GM23338 (cell line): ENCODE measurements at regions not wholly inside any gene's neighbourhood (a gene's known extent, or its start where the extent isn't known, plus 50 kb on each side); places are given as distances from the start of the nearest gene placed in this dataset.

ENCODE experiments used
- ATAC-seq: fragments of 200-7000 bp; cut with Tn5 transposase; 3 replicates; pipeline ENCODE4 v1.9.1; 2020
- DNase-seq: peaks from one replicate; pipeline ENCODE4 v3.0.0-alpha.2; 2015; ENCODE audit warnings: low spot score
- H2AFZ ChIP-seq: fragments of 200-600 bp; sonication (generic); 2 replicates; pipeline ENCODE4 v1.8.0; 2016; ENCODE audit warnings: antibody characterized with exemption, mild to moderate bottlenecking, moderate library complexity
- H3F3A ChIP-seq: fragments of 200-600 bp; sonication (generic); replicated peaks from 2 replicates; pipeline ENCODE4 v1.8.0; 2017; ENCODE audit warnings: antibody characterized with exemption, mixed run types, low read depth
- H3K27ac ChIP-seq: fragments of 200-600 bp; sonication (generic); 2 replicates; pipeline ENCODE4 v1.6.1; 2016; ENCODE audit warnings: low read depth
- H3K27me3 ChIP-seq: fragments of 200-600 bp; sonication (generic); 2 replicates; pipeline ENCODE4 v1.8.0; 2016; ENCODE audit warnings: mild to moderate bottlenecking, mixed run types, moderate library complexity; ENCODE audit not compliant: insufficient read depth
- H3K36me3 ChIP-seq: fragments of 200-600 bp; sonication (generic); 2 replicates; pipeline ENCODE4 v1.8.0; 2016; ENCODE audit warnings: mild to moderate bottlenecking; ENCODE audit not compliant: insufficient read depth
- H3K4me1 ChIP-seq: fragments of 200-600 bp; sonication (generic); 2 replicates; pipeline ENCODE4 v1.8.0; 2016; ENCODE audit warnings: mild to moderate bottlenecking, moderate library complexity; ENCODE audit not compliant: insufficient read depth
- H3K4me2 ChIP-seq: fragments of 200-600 bp; sonication (generic); 2 replicates; pipeline ENCODE4 v1.7.1; 2017; ENCODE audit warnings: mixed run types
- H3K4me3 ChIP-seq: fragments of 200-600 bp; sonication (generic); 2 replicates; pipeline ENCODE4 v1.6.1; 2016; ENCODE audit warnings: mixed run types
- H3K79me2 ChIP-seq: fragments of 200-600 bp; sonication (generic); replicated peaks from 2 replicates; pipeline ENCODE4 v1.8.0; 2017; ENCODE audit warnings: mild to moderate bottlenecking; ENCODE audit not compliant: insufficient read depth
- H3K9me2 ChIP-seq: fragments of 200-600 bp; sonication (generic); 2 replicates; pipeline ENCODE4 v1.8.0; 2017; ENCODE audit not compliant: insufficient read depth
- H4K20me1 ChIP-seq: fragments of 200-600 bp; sonication (generic); replicated peaks from 2 replicates; pipeline ENCODE4 v1.8.0; 2017; ENCODE audit warnings: mild to moderate bottlenecking; ENCODE audit not compliant: insufficient read depth
- H3K27ac Mint-ChIP-seq: 2 replicates; pipeline ENCODE4 v1.8.0; 2020; ENCODE audit warnings: inconsistent platforms, mild to moderate bottlenecking, moderate library complexity, mixed read lengths
- H3K27me3 Mint-ChIP-seq: 3 replicates; pipeline ENCODE4 v1.8.0; 2022; ENCODE audit warnings: low read depth, mild to moderate bottlenecking, moderate library complexity, mixed read lengths, inconsistent platforms; ENCODE audit not compliant: insufficient read depth, poor library complexity
- H3K36me3 Mint-ChIP-seq: 3 replicates; pipeline ENCODE4 v1.8.0; 2021; ENCODE audit warnings: low read depth, mild to moderate bottlenecking, inconsistent platforms, moderate library complexity, mixed read lengths
- H3K4me1 Mint-ChIP-seq: 3 replicates; pipeline ENCODE4 v1.8.0; 2020; ENCODE audit warnings: mild to moderate bottlenecking, inconsistent platforms, mixed read lengths
- H3K4me3 Mint-ChIP-seq: 3 replicates; pipeline ENCODE4 v1.8.0; 2021; ENCODE audit warnings: moderate library complexity, mild to moderate bottlenecking, inconsistent platforms, mixed read lengths
- H3K9me3 Mint-ChIP-seq: 3 replicates; pipeline ENCODE4 v1.8.0; 2020; ENCODE audit warnings: moderate library complexity, mild to moderate bottlenecking, inconsistent platforms, mixed read lengths
- CREB1 ChIP-seq: fragments of 250-450 bp; sonication (Bioruptor Pico); IDR thresholded peaks from 2 replicates; pipeline ENCODE4 v1.5.0; 2020; ENCODE audit warnings: low read depth, mild to moderate bottlenecking, moderate library complexity
- ETS1 ChIP-seq: IDR thresholded peaks from 2 replicates; pipeline ENCODE4 v1.6.1; 2016; ENCODE audit warnings: antibody characterized with exemption
- EZH2 ChIP-seq: fragments of 200-600 bp; sonication (generic); IDR thresholded peaks from one replicate; pipeline ENCODE4 v1.8.0; 2017; ENCODE audit warnings: antibody characterized with exemption, mild to moderate bottlenecking, low read depth; ENCODE audit not compliant: unreplicated experiment
- EZH2phosphoT487 ChIP-seq: fragments of 200-600 bp; sonication (generic); IDR thresholded peaks from one replicate; pipeline ENCODE4 v1.8.1; 2018; ENCODE audit warnings: antibody characterized with exemption; ENCODE audit not compliant: unreplicated experiment
- JUNB ChIP-seq: IDR thresholded peaks from one replicate; pipeline ENCODE4 v1.6.1; 2016; ENCODE audit warnings: antibody characterized with exemption; ENCODE audit not compliant: unreplicated experiment
- POLR2AphosphoS5 ChIP-seq: IDR thresholded peaks from 2 replicates; pipeline ENCODE4 v1.6.1; 2016; ENCODE audit warnings: antibody characterized with exemption, low read depth
- STAT1 ChIP-seq: IDR thresholded peaks from one replicate; pipeline ENCODE4 v1.6.1; 2016; ENCODE audit warnings: antibody characterized with exemption; ENCODE audit not compliant: unreplicated experiment
- ZNF114 ChIP-seq: fragments of 250-450 bp; sonication (Bioruptor Pico); IDR thresholded peaks from 2 replicates; pipeline ENCODE4 v1.5.0; 2020; ENCODE audit warnings: mild to moderate bottlenecking, moderate library complexity
- ZNF331 ChIP-seq: fragments of 250-450 bp; sonication (Bioruptor Pico); IDR thresholded peaks from 2 replicates; pipeline ENCODE4 v1.5.0; 2020; ENCODE audit warnings: low read depth, mild to moderate bottlenecking, moderate library complexity
- TF ChIP-seq, protein P1 (sequence below): IDR thresholded peaks from one replicate; pipeline ENCODE4 v1.6.1; 2018; ENCODE audit warnings: antibody characterized with exemption; ENCODE audit not compliant: unreplicated experiment

- no peak for ATAC-seq
- Mint-ChIP-seq H3K36me3 (no peaks in the 10 kb centered on the region), H3K27ac (no peak overlapping the region), H3K27me3 (no peaks in the 10 kb centered on the region), H3K4me3 (no peak overlapping the region), H3K9me3 (no peaks in the 10 kb centered on the region), H3K4me1 (peaks cover 2% of the 10 kb centered on the region; the same call in 2 of the 3 replicates)
- no peaks in the 10 kb centered on the region for H4K20me1 ChIP-seq
- no peaks in the 10 kb centered on the region for H3K79me2 ChIP-seq
- DNase-seq = no peak
- no peaks in the 10 kb centered on the region for H3K9me2 ChIP-seq
- no peak for TF ChIP-seq CREB1 (CRISPR knock-in tag)
- TF ChIP-seq JUNB = no peak
- no peak for TF ChIP-seq EZH2
- TF ChIP-seq POLR2AphosphoS5 = no peak
- TF ChIP-seq STAT1 = no peak
- no peak for TF ChIP-seq EZH2phosphoT487
- TF ChIP-seq ETS1 = no peak
- no peak for TF ChIP-seq ZNF331 (CRISPR knock-in tag)
- H3K4me2 ChIP-seq = no peak overlapping the region
- no peaks in the 10 kb centered on the region for H3K4me1 ChIP-seq
- no peaks in the 10 kb centered on the region for H3F3A ChIP-seq
- no peaks in the 10 kb centered on the region for H3K36me3 ChIP-seq
- no peak overlapping the region for H3K4me3 ChIP-seq
- H2AFZ ChIP-seq = no peak overlapping the region
- H3K27me3 ChIP-seq = no peaks in the 10 kb centered on the region
- no peak overlapping the region for H3K27ac ChIP-seq
These were observed 1552.9 kb upstream of the SLC39A10 start for GRCh38 chr2:194103941-194104659.

DNA sequence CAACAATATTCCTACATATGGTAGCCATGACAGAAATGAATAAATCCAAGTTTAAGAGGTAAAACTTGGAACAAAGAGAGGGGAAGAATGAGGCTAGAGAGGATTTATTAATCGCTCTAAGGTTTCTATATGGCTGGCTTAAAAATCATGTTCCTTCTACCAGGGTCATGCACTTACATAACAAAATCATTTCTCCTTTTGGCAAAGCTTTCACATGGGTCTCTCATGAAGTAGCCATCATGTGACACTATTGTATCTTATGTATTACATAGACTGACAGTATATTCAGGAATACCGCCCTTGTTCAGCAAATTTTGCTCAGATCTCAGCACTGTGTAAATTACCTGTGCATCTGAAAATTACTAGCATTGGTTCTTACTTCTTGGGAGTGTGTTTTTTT is 1554.5 kb upstream of the SLC39A10 start:
- ATAC-seq = no peak

More for the DNA sequence above, 1554.5 kb upstream of the SLC39A10 start:
- Histone ChIP-seq H4K20me1 (no peaks in the 10 kb centered on the region), H3K36me3 (no peaks in the 10 kb centered on the region), H3K79me2 (no peaks in the 10 kb centered on the region), H2AFZ (no peak overlapping the region), H3K4me2 (no peak overlapping the region), H3F3A (no peaks in the 10 kb centered on the region), H3K9me2 (no peaks in the 10 kb centered on the region), H3K27me3 (no peaks in the 10 kb centered on the region), H3K27ac (no peak overlapping the region), H3K4me3 (no peak overlapping the region), H3K4me1 (no peaks in the 10 kb centered on the region)
- H3K4me1 Mint-ChIP-seq = peaks cover 2% of the 10 kb centered on the region; the same call in 2 of the 3 replicates
- TF ChIP-seq, protein P1, sequence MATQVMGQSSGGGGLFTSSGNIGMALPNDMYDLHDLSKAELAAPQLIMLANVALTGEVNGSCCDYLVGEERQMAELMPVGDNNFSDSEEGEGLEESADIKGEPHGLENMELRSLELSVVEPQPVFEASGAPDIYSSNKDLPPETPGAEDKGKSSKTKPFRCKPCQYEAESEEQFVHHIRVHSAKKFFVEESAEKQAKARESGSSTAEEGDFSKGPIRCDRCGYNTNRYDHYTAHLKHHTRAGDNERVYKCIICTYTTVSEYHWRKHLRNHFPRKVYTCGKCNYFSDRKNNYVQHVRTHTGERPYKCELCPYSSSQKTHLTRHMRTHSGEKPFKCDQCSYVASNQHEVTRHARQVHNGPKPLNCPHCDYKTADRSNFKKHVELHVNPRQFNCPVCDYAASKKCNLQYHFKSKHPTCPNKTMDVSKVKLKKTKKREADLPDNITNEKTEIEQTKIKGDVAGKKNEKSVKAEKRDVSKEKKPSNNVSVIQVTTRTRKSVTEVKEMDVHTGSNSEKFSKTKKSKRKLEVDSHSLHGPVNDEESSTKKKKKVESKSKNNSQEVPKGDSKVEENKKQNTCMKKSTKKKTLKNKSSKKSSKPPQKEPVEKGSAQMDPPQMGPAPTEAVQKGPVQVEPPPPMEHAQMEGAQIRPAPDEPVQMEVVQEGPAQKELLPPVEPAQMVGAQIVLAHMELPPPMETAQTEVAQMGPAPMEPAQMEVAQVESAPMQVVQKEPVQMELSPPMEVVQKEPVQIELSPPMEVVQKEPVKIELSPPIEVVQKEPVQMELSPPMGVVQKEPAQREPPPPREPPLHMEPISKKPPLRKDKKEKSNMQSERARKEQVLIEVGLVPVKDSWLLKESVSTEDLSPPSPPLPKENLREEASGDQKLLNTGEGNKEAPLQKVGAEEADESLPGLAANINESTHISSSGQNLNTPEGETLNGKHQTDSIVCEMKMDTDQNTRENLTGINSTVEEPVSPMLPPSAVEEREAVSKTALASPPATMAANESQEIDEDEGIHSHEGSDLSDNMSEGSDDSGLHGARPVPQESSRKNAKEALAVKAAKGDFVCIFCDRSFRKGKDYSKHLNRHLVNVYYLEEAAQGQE = no peak
- TF ChIP-seq ZNF114 (CRISPR knock-in tag) (no peak), ZNF331 (CRISPR knock-in tag) (no peak)
- H3K9me3 Mint-ChIP-seq = no peaks in the 10 kb centered on the region
- H3K27ac Mint-ChIP-seq = no peak overlapping the region
- DNase-seq = no peak
- H3K27me3 Mint-ChIP-seq = no peaks in the 10 kb centered on the region
- H3K36me3 Mint-ChIP-seq = no peaks in the 10 kb centered on the region
- H3K4me3 Mint-ChIP-seq = no peak overlapping the region
